ENCODE measurements at regions not wholly inside any gene's neighbourhood (a gene's known extent, or its start where the extent isn't known, plus 50 kb on each side); places are given as distances from the start of the nearest gene placed in this dataset.
A peak's percentile ranks its signal among the peaks of the same experiment; 100 is the strongest.

- Histone ChIP-seq H3K9me1 (ENCODE audit: control insufficient read depth, extremely low read depth, insufficient read depth, low read length) (no peaks in the 10 kb centered on the region), H4K20me1 (ENCODE audit: control insufficient read depth, extremely low read depth, insufficient read depth, low read length) (no peaks in the 10 kb centered on the region), H3K79me2 (ENCODE audit: control insufficient read depth, insufficient read depth, low read length) (no peaks in the 10 kb centered on the region), H3K4me2 (ENCODE audit: control insufficient read depth, extremely low read depth, insufficient read depth, low read depth, low read length) (no peak overlapping the region), H3K36me3 (ENCODE audit: control insufficient read depth in 2 of 2, extremely low read depth in 1 of 2, insufficient read depth in 2 of 2, low read length in 2 of 2) (no peaks in the 10 kb centered on the region), H3K4me1 (ENCODE audit: control insufficient read depth, extremely low read depth, insufficient read depth, low read length) (peaks cover 9% of the 10 kb centered on the region), H2AFZ (ENCODE audit: control insufficient read depth, low read length) (no peak overlapping the region), H3K9me3 (ENCODE audit: control insufficient read depth, low read depth, low read length) (no peaks in the 10 kb centered on the region), H3K9ac (ENCODE audit: control insufficient read depth, extremely low read depth, insufficient read depth, low read length) (no peak overlapping the region), H3K4me3 (ENCODE audit: control insufficient read depth in 2 of 3, extremely low read depth in 1 of 3, insufficient read depth in 2 of 3, low read depth in 1 of 3, low read length in 3 of 3) (no peak overlapping the region), H3K27ac (ENCODE audit: control insufficient read depth, insufficient read depth, low read length) (no peak overlapping the region), H3K27me3 (ENCODE audit: control insufficient read depth, extremely low read depth, insufficient read depth, low read length) (no peaks in the 10 kb centered on the region)
- TF ChIP-seq CTCF (optimal IDR thresholded peaks at IDR 0.05 in 1 of 3, IDR thresholded peaks at IDR 0.05 in 1 of 3, conservative IDR thresholded peaks at IDR 0.05 in 1 of 3; ENCODE audit: extremely low read depth in 1 of 3, insufficient read depth in 2 of 3, low read length in 3 of 3) (no peak), EZH2 (IDR thresholded peaks at IDR 0.05; ENCODE audit: low read length) (no peak)
- dilution Hi-C loops (cut with MboI; ENCODE audit: extremely low pct_ligation_motif_present, low sequenced_read_pairs): no loop called here
- no peak for FAIRE-seq
- DNase-seq (ENCODE audit: low read depth, low spot score): no peak
Observed at GRCh38 chr16:64165368-64165767, 956.5 kb downstream of the CDH11 start.

GRCh38 chr16:64162613-64163375, 959.1 kb downstream of the CDH11 start:
- Histone ChIP-seq H3K4me3 (ENCODE audit: control insufficient read depth in 2 of 3, extremely low read depth in 1 of 3, insufficient read depth in 2 of 3, low read depth in 1 of 3, low read length in 3 of 3) (no peak overlapping the region), H4K20me1 (ENCODE audit: control insufficient read depth, extremely low read depth, insufficient read depth, low read length) (no peaks in the 10 kb centered on the region), H3K27ac (ENCODE audit: control insufficient read depth, insufficient read depth, low read length) (no peak overlapping the region), H2AFZ (ENCODE audit: control insufficient read depth, low read length) (peak overlapping the region; percentile 5), H3K4me1 (ENCODE audit: control insufficient read depth, extremely low read depth, insufficient read depth, low read length) (peaks cover 9% of the 10 kb centered on the region), H3K4me2 (ENCODE audit: control insufficient read depth, extremely low read depth, insufficient read depth, low read depth, low read length) (no peak overlapping the region), H3K9me3 (ENCODE audit: control insufficient read depth, low read depth, low read length) (no peaks in the 10 kb centered on the region), H3K9ac (ENCODE audit: control insufficient read depth, extremely low read depth, insufficient read depth, low read length) (no peak overlapping the region), H3K36me3 (ENCODE audit: control insufficient read depth in 2 of 2, extremely low read depth in 1 of 2, insufficient read depth in 2 of 2, low read length in 2 of 2) (no peaks in the 10 kb centered on the region), H3K79me2 (ENCODE audit: control insufficient read depth, insufficient read depth, low read length) (no peaks in the 10 kb centered on the region), H3K27me3 (ENCODE audit: control insufficient read depth, extremely low read depth, insufficient read depth, low read length) (no peaks in the 10 kb centered on the region), H3K9me1 (ENCODE audit: control insufficient read depth, extremely low read depth, insufficient read depth, low read length) (no peaks in the 10 kb centered on the region)
- no peak for DNase-seq (ENCODE audit: low read depth, low spot score)
- FAIRE-seq: no peak
- TF ChIP-seq CTCF (optimal IDR thresholded peaks at IDR 0.05 in 1 of 3, IDR thresholded peaks at IDR 0.05 in 1 of 3, conservative IDR thresholded peaks at IDR 0.05 in 1 of 3; ENCODE audit: extremely low read depth in 1 of 3, insufficient read depth in 2 of 3, low read length in 3 of 3): no peak
- no peak for TF ChIP-seq EZH2 (IDR thresholded peaks at IDR 0.05; ENCODE audit: low read length)
- dilution Hi-C loops (cut with MboI; ENCODE audit: extremely low pct_ligation_motif_present, low sequenced_read_pairs): no loop called here

All from keratinocyte (primary cell).